AG08396 (cell line): ENCODE measurements at regions not wholly inside any gene's neighbourhood (a gene's known extent, or its start where the extent isn't known, plus 50 kb on each side); places are given as distances from the start of the nearest gene placed in this dataset.
A peak's percentile ranks its signal among the peaks of the same experiment; 100 is the strongest.
"Not testable (repeated sequence)": the region's sequence is repeated elsewhere in the genome, so short reads cannot be mapped to it uniquely, and the experiment has no call there.

Source experiments
- DNase-seq: peaks from one replicate; pipeline ENCODE4 v3.0.0; 2012; ENCODE audit warnings: low spot score, mixed read lengths

DNA sequence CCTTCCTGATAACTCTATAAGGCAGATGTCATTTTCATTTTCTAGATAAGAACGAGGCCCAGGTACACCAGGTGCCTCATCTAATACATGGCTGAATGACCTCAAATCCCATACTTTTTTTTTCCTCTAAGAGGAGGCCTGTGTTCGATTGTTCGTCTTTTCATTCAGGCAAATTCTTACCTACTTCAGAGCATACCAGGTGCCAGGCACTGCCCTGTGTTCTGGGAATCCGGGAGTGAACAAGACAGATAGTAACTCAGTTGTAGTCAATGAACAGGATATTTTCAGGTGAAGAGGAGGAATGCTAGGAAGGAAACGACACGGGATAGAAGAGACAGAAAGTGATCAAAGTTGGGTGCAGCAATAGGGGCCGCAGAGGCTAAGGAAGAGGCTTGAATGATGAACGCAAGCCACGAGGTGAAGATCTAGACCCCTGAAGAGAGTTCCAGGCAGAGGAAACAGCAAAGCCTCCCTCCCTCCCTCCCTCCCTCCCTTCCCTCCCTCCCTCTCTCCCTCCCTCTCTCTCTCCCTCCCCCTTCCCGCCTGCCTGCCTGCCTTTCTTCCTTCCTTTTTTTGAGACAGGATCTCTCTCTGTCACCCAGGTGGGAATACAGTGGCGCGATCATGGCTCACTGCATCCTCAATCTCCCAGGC, 150.1 kb upstream of the ZNF217 start:
- DNase-seq: no peak

DNA sequence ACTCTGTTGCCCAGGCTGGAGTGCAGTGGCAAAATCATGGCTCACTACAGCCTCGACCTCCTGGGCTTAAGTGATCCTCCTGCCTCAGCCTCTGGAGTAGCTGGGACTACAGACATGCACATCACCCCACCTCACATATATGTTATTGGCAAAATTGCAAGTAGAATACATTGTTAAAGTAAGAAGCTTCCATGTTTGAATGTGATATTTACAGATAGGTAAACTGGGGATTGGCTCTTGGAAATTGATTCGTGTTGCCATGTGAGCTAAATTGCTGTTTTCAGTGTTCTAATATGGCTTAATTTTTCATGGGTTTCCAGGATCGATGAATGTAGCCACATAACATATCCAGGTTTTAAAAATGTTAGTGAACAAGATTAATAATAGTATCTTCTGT, 149.0 kb upstream of the ZNF217 start:
- no peak for DNase-seq

DNA sequence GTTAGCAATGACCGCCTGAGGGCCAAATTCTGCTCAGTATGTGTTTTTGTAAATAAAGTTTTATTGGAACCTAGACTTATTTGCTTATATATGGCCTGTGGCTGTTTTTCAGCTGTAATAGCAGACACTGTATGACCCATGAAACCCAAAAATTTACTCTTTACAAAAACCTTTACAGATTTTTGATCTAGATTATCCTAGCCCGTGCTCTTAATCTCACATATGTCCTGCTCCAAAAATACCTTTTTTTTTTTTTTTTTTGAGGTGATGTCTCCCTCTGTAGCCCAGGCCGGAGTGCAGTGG, 148.0 kb upstream of the ZNF217 start:
- no peak for DNase-seq

DNA sequence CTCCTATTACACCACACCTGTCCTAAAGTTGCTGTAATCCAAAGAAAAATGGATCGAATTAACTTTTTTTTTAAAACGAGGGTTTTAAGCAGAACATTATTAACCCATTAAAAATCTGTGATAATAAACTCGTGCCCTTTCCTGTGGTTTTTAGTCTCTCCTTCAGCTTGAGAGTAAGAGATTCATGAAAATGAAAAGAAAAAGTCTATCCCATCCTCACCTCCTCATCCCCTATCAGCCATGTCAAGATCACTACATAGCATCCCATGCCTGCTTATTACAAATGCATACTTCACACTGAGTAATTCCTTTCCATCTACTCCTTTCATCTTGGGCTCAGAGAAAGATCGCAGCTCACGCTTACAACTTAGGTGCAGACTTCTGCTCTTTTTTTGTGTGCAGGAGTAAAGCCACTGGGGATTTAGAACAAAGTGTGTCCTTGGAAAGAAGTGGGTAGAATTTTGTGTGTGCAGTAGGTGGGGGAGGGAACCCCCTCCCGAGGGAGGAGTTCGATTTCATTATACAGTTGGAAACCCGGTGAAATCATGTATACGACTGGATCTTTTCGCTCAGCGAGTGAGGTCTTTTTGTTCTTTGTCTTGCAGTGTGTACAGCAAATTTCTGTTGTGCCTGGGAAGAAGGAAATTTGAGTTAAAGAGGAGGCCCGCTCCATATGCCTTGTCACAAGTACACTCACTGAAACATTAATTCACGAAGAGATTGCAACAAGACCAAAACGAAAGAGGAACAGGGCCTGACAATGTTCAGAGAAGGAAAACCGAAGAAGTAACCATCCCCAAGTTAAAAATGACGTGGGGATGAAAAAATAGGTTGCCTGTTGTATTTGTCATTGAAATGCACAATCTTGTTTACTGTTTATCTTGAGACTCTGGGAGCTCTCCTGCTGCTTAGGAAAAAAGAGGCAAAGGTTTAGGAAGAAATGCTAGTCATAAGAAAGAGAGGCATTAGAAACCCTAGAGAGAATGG, 146.5 kb upstream of the ZNF217 start:
- DNase-seq: no peak

DNA sequence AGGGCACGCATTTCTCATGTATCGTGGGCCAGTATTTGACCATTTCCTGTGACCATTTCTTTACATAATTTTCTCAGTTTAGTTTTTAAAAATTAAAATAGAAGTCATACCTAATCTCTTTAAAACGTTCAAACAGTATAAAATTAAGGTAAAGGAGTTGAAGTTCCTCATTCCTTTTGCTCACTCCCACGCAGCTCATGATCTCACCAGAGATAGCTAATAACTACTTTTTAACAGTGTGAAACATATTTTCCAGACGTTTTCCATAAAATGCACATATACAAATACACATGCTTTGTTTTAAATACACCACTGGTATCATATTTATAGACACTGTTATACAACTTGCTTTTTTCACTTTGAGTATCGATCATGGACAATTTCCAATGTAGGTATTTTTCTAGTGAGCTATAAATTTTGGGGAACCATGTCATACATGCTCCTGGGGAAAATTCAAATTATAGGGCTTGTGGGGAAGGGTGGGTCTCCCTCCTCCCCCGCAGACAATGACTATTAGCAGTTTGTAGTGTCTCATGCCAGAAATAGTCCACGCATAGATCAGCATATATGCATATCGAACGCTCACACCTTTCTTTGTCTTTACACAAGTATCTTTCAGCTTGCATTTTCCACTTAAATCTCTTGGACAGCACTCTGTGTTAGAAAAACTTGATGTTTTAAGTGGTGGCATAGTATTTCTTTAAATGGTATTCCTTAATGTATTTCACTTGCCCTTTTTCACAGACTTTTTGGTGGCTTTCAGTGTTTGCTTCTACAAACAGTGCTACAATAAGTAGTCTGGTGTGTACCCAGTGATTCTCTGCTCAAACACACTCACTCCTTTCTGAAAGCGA, 145.5 kb upstream of the ZNF217 start:
- DNase-seq: no peak

DNA sequence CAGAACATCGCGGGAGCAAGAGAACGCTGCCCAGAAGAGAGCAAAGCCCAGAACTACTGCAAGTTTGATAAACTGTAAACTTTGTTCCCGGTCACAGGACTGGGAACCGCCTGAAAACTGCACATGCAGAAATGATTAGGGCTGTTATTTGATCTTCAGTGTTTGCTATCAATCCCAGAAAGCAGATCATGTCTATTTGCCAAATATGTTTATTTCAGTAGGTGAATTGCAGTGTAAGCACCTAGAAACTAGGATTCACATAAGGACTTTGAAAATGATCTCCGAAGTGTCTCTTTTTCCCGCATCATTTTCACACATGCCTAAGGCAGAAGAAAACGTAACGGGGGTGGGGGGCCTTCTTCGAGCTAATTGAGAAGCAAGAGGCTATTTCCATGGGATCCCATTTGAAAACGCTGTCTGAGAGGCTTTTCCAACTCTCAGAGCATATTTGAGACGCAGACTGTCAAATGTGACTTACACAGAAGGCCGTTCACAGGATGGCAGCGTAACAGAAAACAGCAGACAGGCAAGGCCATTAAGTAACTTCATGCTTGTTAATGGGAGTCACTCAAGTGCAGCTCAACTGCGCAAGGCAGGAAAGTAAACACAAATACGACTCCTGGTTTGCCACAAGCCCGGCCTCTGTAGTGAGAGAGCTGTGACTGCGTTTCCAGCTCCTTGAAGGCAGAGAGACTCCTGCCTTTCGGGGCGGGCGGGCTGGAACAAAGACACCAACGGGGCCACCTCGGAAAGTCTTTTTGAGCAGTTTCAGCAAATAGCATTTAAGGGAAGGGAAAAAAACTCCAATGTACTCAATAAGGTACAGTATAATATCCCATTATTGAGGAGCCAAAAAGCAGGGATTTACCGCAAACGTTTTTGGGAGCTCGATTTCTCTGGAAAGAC, 144.7 kb upstream of the ZNF217 start:
- peak; percentile 74 for DNase-seq

DNA sequence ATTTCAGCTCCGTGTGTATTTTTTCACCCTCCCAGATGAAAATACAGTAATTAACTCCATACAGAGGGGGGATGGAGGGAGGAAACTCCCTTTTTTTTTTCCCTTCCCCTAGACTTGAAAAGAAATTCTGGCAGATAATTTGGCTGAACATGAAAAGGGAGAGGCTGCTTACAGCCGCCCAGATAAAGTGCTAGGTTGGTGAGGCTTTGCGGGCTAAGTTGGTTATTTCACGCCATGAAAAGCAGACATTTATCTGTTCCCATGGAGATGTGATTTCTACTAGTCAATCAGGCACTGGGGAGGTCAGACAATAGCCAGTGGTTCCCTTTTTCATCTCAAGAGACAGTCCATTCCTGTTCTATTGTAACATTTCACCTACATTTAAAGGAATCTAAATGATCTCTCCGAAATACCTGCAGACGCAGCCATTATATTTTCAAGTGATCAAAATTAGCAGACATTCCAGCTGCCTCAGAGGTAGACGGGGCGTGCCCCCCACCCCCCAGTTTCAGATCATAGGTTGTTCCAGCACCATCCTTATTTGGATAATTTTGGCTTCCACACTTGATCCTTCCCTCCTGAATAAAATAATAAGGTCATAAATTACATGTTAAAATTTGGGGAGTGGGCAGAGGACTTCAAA, 143.9 kb upstream of the ZNF217 start:
- DNase-seq: no peak

DNA sequence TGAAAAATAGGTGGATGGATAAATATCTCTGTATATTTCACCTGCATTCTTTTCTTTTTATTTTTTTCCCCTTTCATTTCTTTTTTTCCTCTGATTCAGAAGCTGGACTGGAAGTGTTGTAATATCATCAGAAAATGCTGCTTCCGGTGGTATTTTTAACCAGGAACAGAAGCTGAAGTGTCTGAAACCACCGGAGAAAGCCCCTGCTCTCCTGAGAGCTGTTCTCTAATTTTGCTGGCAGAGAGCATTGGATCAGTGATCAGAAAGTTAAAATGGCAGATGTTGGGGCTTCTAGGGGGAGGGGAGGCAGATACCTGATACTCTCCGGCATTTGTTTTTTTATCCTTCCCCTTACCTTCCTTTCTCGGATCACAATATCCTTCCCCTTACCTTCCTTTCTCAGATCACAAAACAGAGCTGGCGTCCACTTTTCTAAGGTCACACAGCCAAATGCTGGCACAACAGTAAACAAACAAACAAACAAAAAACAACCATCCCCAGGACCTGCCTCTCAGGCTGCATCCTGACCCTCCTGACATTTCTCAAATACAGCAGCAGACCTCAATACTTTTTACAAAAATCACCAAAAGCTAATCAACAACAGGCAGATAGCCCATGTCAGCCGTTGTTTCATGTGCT, 143.2 kb upstream of the ZNF217 start:
- DNase-seq: no peak

DNA sequence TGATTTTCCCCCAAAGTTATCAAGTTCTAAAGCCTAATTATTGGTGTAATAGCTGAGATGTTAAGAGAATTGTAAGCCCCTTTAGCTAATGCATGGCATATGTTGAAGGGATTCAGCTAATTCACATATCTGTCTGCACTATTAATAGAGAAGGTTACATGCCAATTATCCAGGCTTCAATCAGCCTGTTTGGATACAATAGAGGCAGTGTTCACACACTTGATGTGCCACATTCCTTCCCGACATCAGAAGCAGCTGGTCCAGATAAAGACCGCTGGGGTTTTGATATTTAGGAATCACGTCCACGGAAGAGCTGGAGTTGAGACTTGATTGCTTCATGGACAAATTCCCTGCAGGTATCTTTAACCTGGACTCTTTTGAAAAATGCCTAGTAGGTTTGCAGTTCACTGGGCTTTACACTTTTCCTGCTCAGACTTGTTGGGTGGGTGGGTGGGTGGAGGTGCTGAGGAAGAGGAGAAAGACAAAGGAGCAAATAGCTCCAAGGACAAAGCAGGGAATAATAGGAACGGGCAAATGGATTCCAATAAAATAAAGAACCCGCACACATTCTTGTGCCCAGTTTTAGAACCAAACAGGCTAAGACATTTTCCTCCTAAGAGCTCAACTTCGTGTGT, 142.6 kb upstream of the ZNF217 start:
- no peak for DNase-seq

DNA sequence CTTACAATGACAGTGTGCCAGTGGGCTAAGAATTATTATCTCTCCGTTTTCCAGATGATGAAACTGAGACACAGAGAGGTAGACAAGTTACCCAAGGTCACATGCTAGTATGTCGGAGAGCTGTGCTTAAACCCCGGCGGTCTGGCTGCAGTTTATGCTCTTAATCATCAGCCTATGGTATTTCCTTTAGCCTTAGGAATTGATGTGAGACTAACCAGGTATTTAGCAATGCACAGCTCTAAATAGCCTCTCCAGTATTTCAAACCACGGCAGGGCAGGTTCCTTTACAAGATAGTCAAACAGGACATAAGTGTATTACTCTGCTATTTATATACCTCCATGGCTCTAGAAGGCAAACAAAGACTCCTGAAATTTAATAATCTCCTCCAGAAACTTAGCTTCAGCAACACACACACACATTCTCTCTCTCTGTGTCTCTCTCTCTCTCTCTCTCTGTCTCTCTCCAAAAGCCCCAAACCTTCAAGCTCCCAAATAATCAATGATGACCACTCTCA, 142.0 kb upstream of the ZNF217 start:
- DNase-seq: peak; percentile 45

DNA sequence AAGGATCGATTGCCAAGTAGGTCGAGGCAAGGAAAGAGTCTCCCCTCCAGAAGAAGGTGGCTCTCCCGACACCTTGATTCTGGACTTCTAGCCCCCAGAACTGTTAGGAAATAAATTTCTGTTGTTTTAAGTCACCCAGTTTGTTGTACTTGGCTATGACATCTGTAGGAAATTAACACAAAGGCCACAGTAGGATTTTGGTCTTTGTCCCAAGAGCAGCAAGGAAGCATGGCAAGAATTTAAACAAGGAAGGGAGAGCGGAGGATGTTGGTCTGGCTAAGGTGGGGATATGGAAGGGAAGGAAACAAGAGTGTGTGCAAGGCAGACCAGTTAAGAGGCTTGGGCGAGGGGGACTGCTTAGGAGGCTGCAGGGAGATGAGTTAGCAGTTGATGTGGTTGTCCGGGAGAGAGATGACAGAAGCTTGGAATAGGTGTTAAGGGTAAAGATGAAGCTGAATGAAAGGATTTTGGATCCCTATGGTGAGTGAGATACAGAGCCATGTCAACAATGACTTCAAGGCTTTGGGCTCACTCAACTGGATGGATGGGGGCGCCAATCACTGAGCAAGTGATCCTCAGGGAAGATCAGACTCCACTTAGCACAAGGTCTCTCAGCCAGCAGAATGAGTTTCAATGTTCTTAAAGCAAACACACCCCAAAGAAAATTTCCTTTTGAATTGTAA, 140.5 kb upstream of the ZNF217 start:
- DNase-seq: no peak

DNA sequence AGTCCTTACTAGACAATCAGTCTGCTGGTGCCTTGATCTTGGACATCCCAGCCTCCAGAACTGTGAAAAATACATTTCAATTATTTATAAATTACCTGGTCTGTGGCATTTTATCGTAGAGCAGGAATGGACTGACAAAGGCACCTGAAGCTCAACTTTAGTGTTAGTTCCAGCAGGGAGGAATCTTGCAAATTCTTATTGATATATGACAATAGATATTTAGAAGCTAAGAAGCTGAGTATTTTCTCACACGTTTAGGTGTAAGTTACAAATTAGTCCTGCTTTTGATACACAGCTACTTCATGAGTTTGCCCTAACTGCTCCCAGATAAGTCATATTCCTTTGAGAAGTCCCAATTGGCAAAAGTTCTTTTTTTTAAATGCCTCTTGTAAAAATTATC, 138.0 kb upstream of the ZNF217 start:
- no peak for DNase-seq

DNA sequence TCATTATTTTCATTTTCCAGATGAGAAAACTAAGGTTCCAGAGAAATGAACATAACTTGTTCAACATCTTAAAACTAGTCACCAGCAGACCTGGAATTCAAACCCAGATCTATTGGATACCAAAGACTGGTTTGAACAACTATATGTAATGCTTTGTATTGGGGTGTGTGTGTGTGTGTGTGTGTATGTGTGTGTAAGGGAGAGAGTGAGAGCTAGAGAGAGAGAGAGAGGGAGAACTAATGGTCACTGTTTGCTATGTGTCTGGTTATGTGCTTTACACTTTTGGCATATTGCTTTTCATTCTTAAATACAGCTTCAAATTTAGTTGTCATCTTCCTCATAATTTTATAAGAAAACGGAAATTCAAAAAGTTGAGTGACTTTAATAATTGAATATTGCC, 134.7 kb upstream of the ZNF217 start:
- DNase-seq: no peak

DNA sequence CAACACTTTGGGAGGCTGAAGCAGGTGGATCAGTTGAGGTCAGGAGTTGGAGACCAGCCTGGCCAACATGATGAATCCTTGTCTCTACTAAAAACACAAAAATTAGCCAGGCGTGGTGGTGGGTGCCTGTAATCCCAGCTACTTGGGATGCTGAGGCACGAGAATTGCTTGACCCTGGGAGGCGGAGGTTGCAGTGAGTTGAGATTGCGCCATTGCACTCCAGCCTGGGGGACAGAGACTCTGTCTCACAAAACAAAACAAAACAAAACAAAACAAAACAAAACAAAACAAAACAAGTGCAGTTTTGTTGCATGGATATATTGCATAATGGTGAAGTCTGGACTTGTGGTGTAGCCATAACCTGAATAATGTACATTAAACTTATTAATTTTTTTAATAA, 133.6 kb upstream of the ZNF217 start:
- DNase-seq: not testable (repeated sequence)

DNA sequence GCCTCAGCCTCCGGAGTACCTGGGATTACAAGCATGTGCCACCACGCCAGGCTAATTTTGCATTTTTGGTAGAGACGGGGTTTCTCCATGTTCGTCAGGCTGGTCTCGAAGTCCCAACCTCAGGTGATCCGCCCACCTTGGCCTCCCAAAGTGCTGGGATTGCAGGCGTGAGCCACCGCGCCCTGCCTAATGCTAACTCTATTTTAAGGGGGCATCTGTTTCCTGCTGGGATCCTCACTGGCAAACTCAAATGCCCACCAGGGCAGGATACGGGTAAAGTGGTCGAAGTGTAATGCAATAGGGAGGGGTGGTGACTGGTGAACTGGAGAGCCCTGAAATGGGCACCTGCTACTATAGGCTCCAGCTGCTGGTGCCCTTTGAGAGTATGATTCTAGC, 131.9 kb upstream of the ZNF217 start:
- DNase-seq: no peak

DNA sequence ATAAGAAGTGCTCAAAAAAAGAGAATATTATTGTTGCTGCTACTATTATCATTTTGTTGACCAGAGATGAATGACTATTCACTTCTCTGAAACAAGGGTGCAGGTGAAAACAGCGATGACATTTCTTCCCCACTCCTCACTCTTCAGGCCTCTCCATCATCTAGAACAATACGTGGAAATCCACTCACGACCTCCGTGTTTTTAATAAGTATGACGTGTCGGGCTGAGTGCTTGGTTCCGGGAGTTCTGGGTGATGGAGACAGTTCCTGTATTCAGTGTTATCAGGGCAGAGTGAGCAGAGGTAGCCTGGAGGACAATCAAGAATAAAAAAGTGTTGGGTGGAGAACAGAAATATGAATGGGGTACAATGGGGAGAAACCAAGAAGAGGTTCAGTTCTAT, 130.0 kb upstream of the ZNF217 start:
- no peak for DNase-seq

DNA sequence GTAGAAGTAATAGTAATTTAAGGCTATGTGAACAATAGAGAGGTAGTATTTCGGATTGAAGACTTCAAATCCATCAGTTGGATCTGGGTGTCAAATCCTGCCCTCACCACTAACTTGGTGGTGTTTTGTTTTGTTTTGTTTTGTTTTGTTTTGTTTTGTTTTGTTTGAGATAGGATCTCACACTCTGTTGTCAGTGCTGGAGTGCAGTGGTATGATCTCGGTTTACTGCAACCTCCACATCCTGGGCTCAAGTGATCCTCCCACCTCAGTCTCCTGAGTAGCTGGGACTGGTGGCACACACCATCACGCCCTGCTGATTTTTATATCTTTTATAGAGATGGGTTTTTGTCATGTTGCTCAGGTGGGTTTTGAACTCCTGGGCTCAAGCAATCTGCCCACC, 129.4 kb upstream of the ZNF217 start:
- no peak for DNase-seq

DNA sequence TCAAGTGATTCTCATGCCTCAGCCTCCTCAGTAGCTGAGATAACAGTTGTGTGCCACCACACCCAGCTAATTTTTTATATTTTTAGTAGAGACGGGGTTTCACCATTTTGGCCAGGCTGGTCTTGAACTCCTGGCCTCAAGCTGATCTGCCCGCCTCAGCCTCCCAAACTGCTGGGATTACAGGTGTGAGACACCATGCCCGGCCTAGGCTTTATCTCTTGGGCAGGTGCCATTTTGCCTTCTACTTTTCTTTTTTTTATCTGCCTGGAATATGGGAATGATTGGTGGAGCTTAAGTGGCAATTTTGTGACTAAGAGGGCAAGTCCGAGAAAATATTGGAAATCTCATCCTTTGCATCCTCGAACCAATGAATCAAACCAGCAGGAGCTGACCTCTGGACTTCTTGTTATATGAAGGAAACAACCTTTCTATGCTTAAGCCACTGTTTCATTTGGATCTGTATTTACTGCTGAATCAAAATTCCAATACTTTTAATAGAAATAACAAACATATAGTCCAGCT, 128.9 kb upstream of the ZNF217 start:
- no peak for DNase-seq

DNA sequence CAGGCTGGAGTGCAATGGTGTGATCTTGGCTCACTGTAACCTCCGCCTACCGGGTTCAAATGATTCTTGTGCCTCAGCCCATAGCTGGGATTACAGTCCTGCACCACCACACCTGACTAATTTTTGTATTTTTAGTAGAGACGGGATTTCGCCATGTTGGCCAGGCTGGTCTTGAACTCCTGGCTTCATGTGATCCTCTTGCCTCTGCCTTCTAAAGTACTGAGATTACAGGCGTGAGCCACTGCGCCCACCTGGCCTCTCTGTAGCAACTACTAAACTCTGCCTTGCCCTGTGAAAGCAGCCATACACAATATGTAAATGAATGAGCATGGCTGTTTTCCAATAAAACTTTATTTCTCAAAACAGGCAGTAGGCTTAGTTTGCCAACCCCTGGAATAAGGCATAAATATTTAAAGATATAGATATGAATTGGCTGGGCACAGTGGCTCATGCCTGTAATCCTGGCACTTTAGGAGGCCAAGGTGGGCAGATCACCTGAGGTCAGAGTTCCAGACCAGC, 127.9 kb upstream of the ZNF217 start:
- DNase-seq: not testable (repeated sequence)
